B cell (primary cell): ENCODE measurements at regions not wholly inside any gene's neighbourhood (a gene's known extent, or its start where the extent isn't known, plus 50 kb on each side); places are given as distances from the start of the nearest gene placed in this dataset.

Experiments
- EZH2 ChIP-seq: IDR thresholded peaks from 2 replicates; pipeline ENCODE4 v1.6.1; 2012; ENCODE audit warnings: borderline replicate concordance, low read depth, mild to moderate bottlenecking, moderate library complexity, low read length; ENCODE audit not compliant: insufficient read depth, poor library complexity, severe bottlenecking
- TF ChIP-seq, protein P1 (sequence below): fragments of 200-600 bp; IDR thresholded peaks from one replicate; pipeline ENCODE4 v1.8.0; 2022; ENCODE audit warnings: antibody characterized with exemption, mild to moderate bottlenecking

DNA sequence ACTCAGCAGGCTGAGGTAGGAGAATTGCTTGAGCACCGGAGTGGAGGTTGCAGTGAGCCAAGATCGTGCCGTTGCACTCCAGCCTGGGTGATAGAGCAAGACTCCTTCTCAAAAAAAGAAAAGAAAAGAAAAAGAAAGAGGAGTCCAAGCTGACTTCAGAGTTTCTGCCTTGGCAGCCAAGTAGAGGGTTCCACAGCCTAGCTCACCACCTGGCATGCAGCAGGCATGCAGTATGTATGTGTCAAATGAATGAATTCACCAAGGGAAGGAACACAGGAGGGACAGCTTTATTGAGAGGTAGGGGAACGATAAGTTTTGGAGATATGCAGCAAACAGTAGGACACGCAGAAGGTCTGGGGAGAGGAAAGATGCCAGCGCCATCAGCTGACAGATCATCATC, 230.4 kb downstream of the BUD13 start:
- TF ChIP-seq, protein P1, sequence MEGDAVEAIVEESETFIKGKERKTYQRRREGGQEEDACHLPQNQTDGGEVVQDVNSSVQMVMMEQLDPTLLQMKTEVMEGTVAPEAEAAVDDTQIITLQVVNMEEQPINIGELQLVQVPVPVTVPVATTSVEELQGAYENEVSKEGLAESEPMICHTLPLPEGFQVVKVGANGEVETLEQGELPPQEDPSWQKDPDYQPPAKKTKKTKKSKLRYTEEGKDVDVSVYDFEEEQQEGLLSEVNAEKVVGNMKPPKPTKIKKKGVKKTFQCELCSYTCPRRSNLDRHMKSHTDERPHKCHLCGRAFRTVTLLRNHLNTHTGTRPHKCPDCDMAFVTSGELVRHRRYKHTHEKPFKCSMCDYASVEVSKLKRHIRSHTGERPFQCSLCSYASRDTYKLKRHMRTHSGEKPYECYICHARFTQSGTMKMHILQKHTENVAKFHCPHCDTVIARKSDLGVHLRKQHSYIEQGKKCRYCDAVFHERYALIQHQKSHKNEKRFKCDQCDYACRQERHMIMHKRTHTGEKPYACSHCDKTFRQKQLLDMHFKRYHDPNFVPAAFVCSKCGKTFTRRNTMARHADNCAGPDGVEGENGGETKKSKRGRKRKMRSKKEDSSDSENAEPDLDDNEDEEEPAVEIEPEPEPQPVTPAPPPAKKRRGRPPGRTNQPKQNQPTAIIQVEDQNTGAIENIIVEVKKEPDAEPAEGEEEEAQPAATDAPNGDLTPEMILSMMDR: no peak
- no peak for TF ChIP-seq EZH2
